Left lung (tissue), 4 donors: ENCODE measurements at regions not wholly inside any gene's neighbourhood (a gene's known extent, or its start where the extent isn't known, plus 50 kb on each side); places are given as distances from the start of the nearest gene placed in this dataset.
"Not testable (repeated sequence)": the region's sequence is repeated elsewhere in the genome, so short reads cannot be mapped to it uniquely, and the experiment has no call there.

Experiments used
- ATAC-seq: fragments of 200-7000 bp; cut with Tn5 transposase; one replicate; pipeline ENCODE4 v1.9.1; 2020; ENCODE audit warnings: moderate library complexity
- DNase-seq, 4 donors: peaks; one replicate each; pipeline ENCODE4 v3.0.0-alpha.2; 2013 to 2020
- H3K27ac ChIP-seq, 2 donors: fragments of 200-600 bp; sonication (generic) in 1 of 2; one replicate each; pipeline versions ENCODE4 v1.5.0 to v1.8.0; 2020 to 2021
- H3K27me3 ChIP-seq, 2 donors: fragments of 200-600 bp; sonication (generic) in 1 of 2; one replicate each; pipeline versions ENCODE4 v1.5.0 to v1.8.0; 2020 to 2021
- H3K36me3 ChIP-seq, 2 donors: fragments of 200-600 bp; sonication (generic) in 1 of 2; one replicate each; pipeline versions ENCODE4 v1.5.0 to v1.8.0; 2020 to 2021
- H3K4me1 ChIP-seq, 2 donors: fragments of 200-600 bp; one replicate each; pipeline ENCODE4 v1.8.0; 2021
- H3K4me3 ChIP-seq, 2 donors: fragments of 200-600 bp; sonication (generic) in 1 of 2; one replicate each; pipeline versions ENCODE4 v1.5.0 to v1.8.0; 2020 to 2021; ENCODE audit warnings: mild to moderate bottlenecking in 1 of 2
- H3K9me3 ChIP-seq, 2 donors: fragments of 200-600 bp; sonication (generic) in 1 of 2; one replicate each; pipeline versions ENCODE4 v1.5.0 to v1.8.0; 2020 to 2021
- CTCF ChIP-seq, 2 donors: fragments of 200-600 bp; sonication (generic) in 1 of 2; IDR thresholded peaks; one replicate each; pipeline versions ENCODE4 v1.5.0 to v1.8.0; 2021; ENCODE audit warnings: antibody characterized with exemption in 2 of 2
- intact Hi-C, 2 donors: fragments of 100-400 bp; cut with DNase I; formaldehyde crosslinking; loops; one replicate each; pipeline versions ENCODE4 v1.11.2 to v1.14.2; 2022
- donor health status: DM: no; HTN: yes; CAD: no.
- donor health status: DM: no; HTN: no; CAD: no.

GRCh38 chr9:115815786-115816185 is 337.8 kb upstream of the PAPPA start:
- Histone ChIP-seq H3K36me3 (no peaks in the 10 kb centered on the region), H3K4me3 (no peak overlapping the region), H3K9me3 (peaks cover 0 to 4% of the 10 kb centered on the region in 2 donors), H3K27me3 (no peaks in the 10 kb centered on the region), H3K4me1 (no peaks in the 10 kb centered on the region), H3K27ac (no peak overlapping the region)
- DNase-seq (peak in 1 of 4 donors; percentile 18), ATAC-seq (no peak)
- no peak for TF ChIP-seq CTCF (IDR thresholded peaks at IDR 0.05)
- intact Hi-C loops: no loop called here

GRCh38 chr9:115818651-115819050 is 334.9 kb upstream of the PAPPA start:
- H3K4me3 ChIP-seq, H3K27me3 ChIP-seq, DNase-seq, intact Hi-C loops, H3K36me3 ChIP-seq, H3K4me1 ChIP-seq, H3K27ac ChIP-seq, ATAC-seq: not testable (repeated sequence)
- peaks cover 0 to 15% of the 10 kb centered on the region in 2 donors for H3K9me3 ChIP-seq

GRCh38 chr9:115832031-115832430 is 321.6 kb upstream of the PAPPA start:
- Histone ChIP-seq H3K9me3 (peaks cover 0 to 5% of the 10 kb centered on the region in 2 donors), H3K27me3 (no peaks in the 10 kb centered on the region), H3K4me3 (no peak overlapping the region), H3K36me3 (no peaks in the 10 kb centered on the region), H3K4me1 (no peaks in the 10 kb centered on the region), H3K27ac (no peak overlapping the region)
- intact Hi-C loops: no loop called here
- DNase-seq (no peak), ATAC-seq (no peak)
- no peak for TF ChIP-seq CTCF (IDR thresholded peaks at IDR 0.05)

GRCh38 chr9:115837618-115838017 is 316.0 kb upstream of the PAPPA start:
- TF ChIP-seq CTCF (IDR thresholded peaks at IDR 0.05): no peak
- no peak overlapping the region for H3K4me3 ChIP-seq
- H3K27me3 ChIP-seq: no peaks in the 10 kb centered on the region
- no peaks in the 10 kb centered on the region for H3K4me1 ChIP-seq
- H3K9me3 ChIP-seq: no peaks in the 10 kb centered on the region
- H3K27ac ChIP-seq: no peak overlapping the region
- DNase-seq: peak in 1 of 4 donors; percentile 19
- no peak for ATAC-seq
- intact Hi-C loops: no loop called here
- no peaks in the 10 kb centered on the region for H3K36me3 ChIP-seq

GRCh38 chr9:115838417-115838816 is 315.2 kb upstream of the PAPPA start:
- H3K9me3 ChIP-seq: no peaks in the 10 kb centered on the region
- no peaks in the 10 kb centered on the region for H3K27me3 ChIP-seq
- H3K4me3 ChIP-seq: no peak overlapping the region
- H3K4me1 ChIP-seq: no peaks in the 10 kb centered on the region
- H3K27ac ChIP-seq: no peak overlapping the region
- DNase-seq: no peak
- no peaks in the 10 kb centered on the region for H3K36me3 ChIP-seq
- intact Hi-C loops: no loop called here
- no peak for TF ChIP-seq CTCF (IDR thresholded peaks at IDR 0.05)
- ATAC-seq: no peak

GRCh38 chr9:115844433-115844832 is 309.2 kb upstream of the PAPPA start:
- intact Hi-C loops, H3K9me3 ChIP-seq, H3K4me1 ChIP-seq, ATAC-seq, H3K4me3 ChIP-seq, H3K36me3 ChIP-seq, H3K27me3 ChIP-seq, DNase-seq, H3K27ac ChIP-seq: not testable (repeated sequence)
